EL (cell line): ENCODE measurements at regions not wholly inside any gene's neighbourhood (a gene's known extent, or its start where the extent isn't known, plus 50 kb on each side); places are given as distances from the start of the nearest gene placed in this dataset.
"Not testable (repeated sequence)": the region's sequence is repeated elsewhere in the genome, so short reads cannot be mapped to it uniquely, and the experiment has no call there.

Experiments used
- DNase-seq: peaks from one replicate; pipeline ENCODE4 v3.0.0-alpha.2; 2016

DNA sequence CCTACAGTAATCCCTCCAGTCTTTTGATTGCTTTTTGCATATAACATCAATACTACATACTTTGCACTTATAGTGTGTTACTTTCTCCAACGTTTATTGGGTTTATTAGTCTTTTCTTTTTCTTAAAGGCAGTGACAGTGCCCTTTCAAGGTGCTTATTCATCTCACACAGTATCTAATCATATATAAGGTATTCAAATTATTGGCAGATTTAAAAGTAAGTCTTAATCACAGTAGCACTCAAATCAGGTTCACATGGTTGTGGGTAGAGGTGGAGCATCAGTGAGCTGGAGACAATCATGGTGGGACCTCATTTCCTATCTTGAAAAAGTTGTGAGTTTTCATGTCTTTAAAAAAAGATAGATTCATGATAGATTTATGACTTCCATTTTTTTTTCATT is 706.2 kb downstream of the GALC start:
- no peak for DNase-seq

- DNase-seq = no peak
Observed at GRCh38 chr14:87286191-87286590, 706.8 kb downstream of the GALC start.

DNA sequence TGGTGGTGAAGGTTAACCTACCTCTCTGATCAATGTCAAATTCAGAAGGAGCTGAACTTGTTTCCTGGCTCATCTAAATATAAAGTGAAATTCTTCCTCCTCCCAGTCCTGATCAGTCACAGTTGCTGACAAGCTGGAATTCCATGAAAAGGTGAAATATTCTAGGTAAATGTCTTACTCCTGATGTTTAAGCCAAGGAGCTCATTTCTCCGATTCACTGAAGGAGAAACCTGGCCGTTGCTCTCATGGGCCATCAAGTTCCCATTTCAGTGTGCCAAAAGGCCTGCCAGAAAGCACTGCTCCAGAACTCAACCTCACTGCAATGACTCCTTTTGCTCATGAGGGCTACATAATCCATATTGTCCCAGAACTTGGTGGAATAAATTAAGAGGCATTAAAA is 707.5 kb downstream of the GALC start:
- no peak for DNase-seq

- DNase-seq = no peak
Observed at GRCh38 chr14:87283547-87283946, 709.4 kb downstream of the GALC start.

- DNase-seq = no peak
Observed at GRCh38 chr14:87282266-87282665, 710.7 kb downstream of the GALC start.

DNA sequence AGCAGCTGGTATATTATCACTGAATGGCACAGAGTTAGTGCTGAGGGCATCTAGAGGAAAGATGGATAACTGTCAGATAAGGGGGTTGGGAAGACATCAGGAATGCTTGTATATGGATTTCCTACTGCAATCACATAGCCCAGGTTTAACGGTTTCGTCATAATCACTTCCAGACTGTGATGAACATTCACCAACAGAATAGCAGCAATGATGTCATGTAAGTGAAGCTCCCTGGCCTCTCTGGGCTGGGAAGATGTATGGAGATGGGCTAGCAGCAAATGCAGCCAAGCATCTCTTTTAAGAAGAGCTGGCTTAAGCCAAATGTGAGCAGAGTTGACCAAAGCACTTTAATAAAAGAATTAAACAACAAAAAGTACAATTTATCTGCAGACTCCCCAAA is 714.6 kb downstream of the GALC start:
- no peak for DNase-seq

- DNase-seq = no peak
Observed at GRCh38 chr14:87271331-87271730, 721.7 kb downstream of the GALC start.

- DNase-seq = no peak
Observed at GRCh38 chr14:87268997-87269396, 724.0 kb downstream of the GALC start.

- no peak for DNase-seq
Observed at GRCh38 chr14:87264796-87265195, 728.2 kb downstream of the GALC start.

DNA sequence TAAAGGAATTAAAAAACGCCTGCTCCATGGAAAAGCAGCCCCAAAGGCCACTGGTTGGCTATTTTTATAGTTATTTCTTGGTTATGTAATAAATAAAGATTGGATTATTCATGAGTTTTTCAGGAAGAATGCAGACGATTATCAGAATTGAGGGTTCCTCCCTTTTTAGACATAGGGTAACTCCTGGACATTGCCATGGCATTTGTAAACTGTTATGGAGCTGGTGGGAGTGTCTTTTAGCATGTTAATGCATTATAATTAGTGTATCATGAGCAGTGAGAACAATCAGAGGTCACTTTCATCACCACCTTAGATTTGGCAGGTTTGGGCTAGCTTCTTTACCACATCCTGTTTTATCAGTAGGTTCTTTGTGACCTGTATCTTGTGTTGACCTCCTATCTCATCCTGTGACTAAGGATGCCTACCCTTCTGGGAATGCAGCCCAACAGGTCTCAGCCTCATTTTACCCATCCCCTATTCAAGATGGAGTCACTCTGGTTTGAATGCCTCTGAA is 728.7 kb downstream of the GALC start:
- DNase-seq = no peak

GRCh38 chr14:87261621-87262020 is 731.4 kb downstream of the GALC start:
- no peak for DNase-seq

GRCh38 chr14:87260460-87260859 is 732.5 kb downstream of the GALC start:
- no peak for DNase-seq

GRCh38 chr14:87257421-87257820 is 735.6 kb downstream of the GALC start:
- no peak for DNase-seq

GRCh38 chr14:87255058-87255457 is 737.9 kb downstream of the GALC start:
- DNase-seq = no peak

- DNase-seq = no peak
Observed at GRCh38 chr14:87254331-87254874, 738.6 kb downstream of the GALC start.

- not testable (repeated sequence) for DNase-seq
Observed at GRCh38 chr14:87253791-87254190, 739.2 kb downstream of the GALC start.

GRCh38 chr14:87252103-87252502 is 740.9 kb downstream of the GALC start:
- DNase-seq = no peak

GRCh38 chr14:87251011-87251410 is 742.0 kb downstream of the GALC start:
- no peak for DNase-seq

- DNase-seq = no peak
Observed at GRCh38 chr14:87241018-87241768, 751.8 kb downstream of the GALC start.

- DNase-seq = not testable (repeated sequence)
Observed at GRCh38 chr14:87240319-87240718, 752.7 kb downstream of the GALC start.

DNA sequence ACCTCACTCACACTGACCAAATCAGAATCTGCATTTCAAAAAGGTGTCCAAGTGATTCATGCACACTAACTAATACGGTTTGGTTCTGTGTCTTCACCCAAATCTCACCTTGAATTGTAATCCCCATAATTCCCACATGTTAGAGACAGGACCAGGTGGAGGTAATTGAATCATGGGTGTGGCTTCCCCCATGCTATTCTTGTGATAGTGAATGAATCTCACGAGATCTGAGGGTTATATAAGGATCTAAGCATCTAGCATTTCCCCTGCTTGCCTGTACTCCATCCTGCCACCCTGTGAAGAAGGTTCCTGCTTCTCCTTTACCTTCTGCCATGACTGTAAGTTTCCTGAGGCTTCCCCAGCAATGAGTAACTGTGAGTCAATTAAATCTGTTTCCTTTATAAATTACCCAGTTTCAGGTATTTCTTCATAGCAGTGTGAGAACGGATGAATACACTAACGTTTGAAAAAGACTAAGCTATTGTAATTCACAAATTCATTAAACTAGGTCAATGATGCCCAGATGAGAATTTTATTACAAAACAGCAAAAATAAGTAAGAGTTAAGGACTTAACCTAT is 759.1 kb downstream of the GALC start:
- DNase-seq = no peak

- DNase-seq = no peak
Observed at GRCh38 chr14:87233266-87233665, 759.7 kb downstream of the GALC start.

GRCh38 chr14:87231336-87232026 is 761.5 kb downstream of the GALC start:
- DNase-seq = no peak

DNA sequence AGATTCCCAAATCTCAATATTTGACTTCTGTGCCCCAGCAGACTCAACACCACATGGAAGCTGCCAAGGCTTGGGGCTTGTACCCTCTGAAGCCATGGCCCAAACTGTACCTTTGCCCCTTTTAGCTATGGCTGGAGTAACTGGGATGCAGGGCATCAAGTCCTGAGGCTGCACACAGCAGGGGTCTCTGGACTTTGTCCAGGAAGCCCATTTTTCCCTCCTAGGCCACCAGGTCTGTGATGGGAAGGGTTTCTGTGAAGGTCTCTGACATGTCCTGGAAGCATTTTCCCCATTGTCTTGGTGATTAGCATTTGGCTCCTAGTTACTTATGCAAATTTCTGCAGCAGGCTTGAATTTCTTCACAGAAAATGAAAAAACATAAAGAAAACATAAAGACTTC is 762.3 kb downstream of the GALC start:
- DNase-seq = no peak
